ENCODE measurements at regions not wholly inside any gene's neighbourhood (a gene's known extent, or its start where the extent isn't known, plus 50 kb on each side); places are given as distances from the start of the nearest gene placed in this dataset.
"Not testable (repeated sequence)": the region's sequence is repeated elsewhere in the genome, so short reads cannot be mapped to it uniquely, and the experiment has no call there.

- TF ChIP-seq POLR2AphosphoS5 (IDR thresholded peaks at IDR 0.05; ENCODE audit: low read depth); EZH2 (IDR thresholded peaks at IDR 0.05; ENCODE audit: low read depth, unreplicated experiment); CTCF (conservative IDR thresholded peaks at IDR 0.05; ENCODE audit: low read depth in 2 of 2): not testable (repeated sequence)
Measured at GRCh38 chr9:40592406-40592805, 536.1 kb downstream of the FOXD4L6 start.
